Gastrocnemius medialis (tissue), 4 donors: ENCODE measurements at regions not wholly inside any gene's neighbourhood (a gene's known extent, or its start where the extent isn't known, plus 50 kb on each side); places are given as distances from the start of the nearest gene placed in this dataset.

Experiments
- ATAC-seq, 2 donors: fragments of 150-250 bp; one replicate each; pipeline ENCODE4 v1.9.1; 2016
- DNase-seq, 2 donors: peaks; one replicate each; pipeline ENCODE4 v3.0.0-alpha.2; 2019
- H3K27ac ChIP-seq, 4 donors: fragments of 200-600 bp; sonication (generic); 1 replicate in 1 of 4; 2 replicates in 3 of 4; pipeline ENCODE4 v1.5.1; 2016 to 2018; ENCODE audit warnings: mild to moderate bottlenecking in 2 of 4, moderate library complexity in 1 of 4
- H3K27me3 ChIP-seq, 3 donors: fragments of 200-600 bp; sonication (generic) in 2 of 3; 1 replicate in 1 of 3; 2 replicates in 2 of 3; pipeline versions ENCODE4 v1.5.1 to v1.6.0; 2016 to 2019; ENCODE audit warnings: mild to moderate bottlenecking in 1 of 3, moderate library complexity in 1 of 3
- H3K36me3 ChIP-seq, 2 donors: fragments of 200-600 bp; sonication (generic) in 1 of 2; one replicate each; pipeline ENCODE4 v1.5.1; 2017 to 2018
- H3K4me1 ChIP-seq, 2 donors: fragments of 200-600 bp; sonication (generic) in 1 of 2; one replicate each; pipeline ENCODE4 v1.5.1; 2016 to 2017; ENCODE audit warnings: mild to moderate bottlenecking in 2 of 2
- H3K4me3 ChIP-seq, 4 donors: fragments of 200-600 bp; sonication (generic) in 3 of 4; 1 replicate in 1 of 4; 2 replicates in 3 of 4; pipeline ENCODE4 v1.5.1; 2016 to 2019; ENCODE audit warnings: mild to moderate bottlenecking in 2 of 4
- H3K9me3 ChIP-seq, 3 donors: fragments of 200-600 bp; sonication (generic) in 2 of 3; 1 replicate in 1 of 3; 2 replicates in 2 of 3; pipeline ENCODE4 v1.5.1; 2016 to 2019
- POLR2A ChIP-seq, 2 donors: fragments of 450-650 bp; IDR thresholded peaks; one replicate each; pipeline ENCODE4 v1.6.1; 2017; ENCODE audit warnings: antibody characterized with exemption in 2 of 2, mild to moderate bottlenecking in 2 of 2, moderate library complexity in 2 of 2
- in situ Hi-C, 4 donors: fragments of 200-750 bp; cut with MboI; loops; one replicate each; pipeline versions ENCODE4 v1.15.0 to v1.8.0; 2017; ENCODE audit warnings: low sequenced_read_pairs in 4 of 4
- intact Hi-C: fragments of 100-400 bp; cut with DNase I; formaldehyde crosslinking; loops from one replicate; pipeline ENCODE4 v1.15.1; 2023; ENCODE audit warnings: low total_unique reads
- TF ChIP-seq, protein P1 (sequence below), 5 experiments: fragments of 450-650 bp in 3 of 5; fragments of 200-600 bp in 2 of 5; sonication (generic) in 2 of 5; IDR thresholded peaks in 4 of 5; conservative IDR thresholded peaks in 1 of 5; 1 replicate in 4 of 5; 2 replicates in 1 of 5; pipeline ENCODE4 v1.5.1; 2016 to 2019; ENCODE audit warnings: antibody characterized with exemption in 5 of 5, mild to moderate bottlenecking in 3 of 5, moderate library complexity in 3 of 5

- no peaks in the 10 kb centered on the region for H3K27me3 ChIP-seq
- H3K4me1 ChIP-seq: no peaks in the 10 kb centered on the region
- no peak overlapping the region for H3K4me3 ChIP-seq
- H3K36me3 ChIP-seq: no peaks in the 10 kb centered on the region
- no peak for ATAC-seq
- in situ Hi-C loops (no loop called here), intact Hi-C loops (no loop called here)
- no peak for TF ChIP-seq POLR2A (IDR thresholded peaks at IDR 0.05)
- TF ChIP-seq, protein P1, sequence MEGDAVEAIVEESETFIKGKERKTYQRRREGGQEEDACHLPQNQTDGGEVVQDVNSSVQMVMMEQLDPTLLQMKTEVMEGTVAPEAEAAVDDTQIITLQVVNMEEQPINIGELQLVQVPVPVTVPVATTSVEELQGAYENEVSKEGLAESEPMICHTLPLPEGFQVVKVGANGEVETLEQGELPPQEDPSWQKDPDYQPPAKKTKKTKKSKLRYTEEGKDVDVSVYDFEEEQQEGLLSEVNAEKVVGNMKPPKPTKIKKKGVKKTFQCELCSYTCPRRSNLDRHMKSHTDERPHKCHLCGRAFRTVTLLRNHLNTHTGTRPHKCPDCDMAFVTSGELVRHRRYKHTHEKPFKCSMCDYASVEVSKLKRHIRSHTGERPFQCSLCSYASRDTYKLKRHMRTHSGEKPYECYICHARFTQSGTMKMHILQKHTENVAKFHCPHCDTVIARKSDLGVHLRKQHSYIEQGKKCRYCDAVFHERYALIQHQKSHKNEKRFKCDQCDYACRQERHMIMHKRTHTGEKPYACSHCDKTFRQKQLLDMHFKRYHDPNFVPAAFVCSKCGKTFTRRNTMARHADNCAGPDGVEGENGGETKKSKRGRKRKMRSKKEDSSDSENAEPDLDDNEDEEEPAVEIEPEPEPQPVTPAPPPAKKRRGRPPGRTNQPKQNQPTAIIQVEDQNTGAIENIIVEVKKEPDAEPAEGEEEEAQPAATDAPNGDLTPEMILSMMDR (IDR thresholded peaks at IDR 0.05 in 4 of 5, conservative IDR thresholded peaks at IDR 0.05 in 1 of 5): no peak
- H3K27ac ChIP-seq: no peak overlapping the region
- DNase-seq: no peak
- H3K9me3 ChIP-seq: no peaks in the 10 kb centered on the region
These were observed 289.1 kb upstream of the MANEA start for GRCh38 chr6:95288251-95288650.

- in situ Hi-C loops: no loop called here
- no peaks in the 10 kb centered on the region for H3K9me3 ChIP-seq
- ATAC-seq (no peak), DNase-seq (no peak)
- no peak for TF ChIP-seq POLR2A (IDR thresholded peaks at IDR 0.05)
- TF ChIP-seq, protein P1 (IDR thresholded peaks at IDR 0.05 in 4 of 5, conservative IDR thresholded peaks at IDR 0.05 in 1 of 5): no peak
- no peaks in the 10 kb centered on the region for H3K4me1 ChIP-seq
- no peak overlapping the region for H3K27ac ChIP-seq
- no peaks in the 10 kb centered on the region for H3K27me3 ChIP-seq
- no peak overlapping the region for H3K4me3 ChIP-seq
- intact Hi-C loops: no loop called here
- no peaks in the 10 kb centered on the region for H3K36me3 ChIP-seq
These were observed 285.3 kb upstream of the MANEA start for GRCh38 chr6:95292011-95292410.

DNA sequence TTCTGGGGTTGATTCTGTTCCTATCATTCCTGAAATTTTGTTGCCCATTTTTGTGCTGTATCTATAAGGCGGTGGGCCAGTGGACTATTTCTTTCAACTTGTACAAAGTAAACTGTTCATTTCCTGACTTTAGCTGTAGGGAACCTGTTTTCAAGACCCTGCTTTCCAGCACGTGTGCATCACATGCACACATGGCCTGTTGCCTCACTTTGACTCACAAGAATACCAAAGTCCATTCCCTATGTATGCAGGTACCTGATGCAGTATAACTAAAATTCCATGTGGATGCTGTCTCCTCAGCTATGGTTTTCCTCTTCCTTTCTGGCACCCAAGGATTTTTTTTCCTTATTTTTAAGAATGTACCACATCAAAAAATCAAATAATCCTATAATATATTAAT is 284.1 kb upstream of the MANEA start:
- ATAC-seq (no peak), DNase-seq (no peak)
- no peak overlapping the region for H3K27ac ChIP-seq
- no peak for TF ChIP-seq POLR2A (IDR thresholded peaks at IDR 0.05)
- TF ChIP-seq, protein P1 (IDR thresholded peaks at IDR 0.05 in 4 of 5, conservative IDR thresholded peaks at IDR 0.05 in 1 of 5): no peak
- no peaks in the 10 kb centered on the region for H3K4me1 ChIP-seq
- no peaks in the 10 kb centered on the region for H3K9me3 ChIP-seq
- H3K27me3 ChIP-seq: no peaks in the 10 kb centered on the region
- in situ Hi-C loops: no loop called here
- no peaks in the 10 kb centered on the region for H3K36me3 ChIP-seq
- H3K4me3 ChIP-seq: no peak overlapping the region
- intact Hi-C loops: no loop called here

DNA sequence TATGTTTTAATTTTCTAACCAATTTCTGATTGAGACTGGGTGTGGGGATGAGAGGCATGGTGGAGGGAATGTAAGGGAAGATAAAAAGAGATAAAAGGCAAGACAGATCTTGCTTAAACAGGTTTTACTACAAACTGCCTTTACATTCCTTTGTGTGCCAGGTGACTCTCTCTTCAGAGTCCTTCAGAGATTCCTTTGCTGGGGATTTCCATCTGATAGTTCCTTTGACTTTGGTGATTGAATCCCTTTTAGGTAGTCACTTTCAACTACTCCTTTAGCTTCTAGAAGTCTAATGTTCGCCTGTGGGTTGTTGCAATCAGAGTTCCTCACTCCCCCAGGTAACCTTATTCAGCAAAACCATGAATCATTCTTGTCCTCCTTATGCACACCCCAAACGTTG is 283.3 kb upstream of the MANEA start:
- ATAC-seq: no peak

DNA sequence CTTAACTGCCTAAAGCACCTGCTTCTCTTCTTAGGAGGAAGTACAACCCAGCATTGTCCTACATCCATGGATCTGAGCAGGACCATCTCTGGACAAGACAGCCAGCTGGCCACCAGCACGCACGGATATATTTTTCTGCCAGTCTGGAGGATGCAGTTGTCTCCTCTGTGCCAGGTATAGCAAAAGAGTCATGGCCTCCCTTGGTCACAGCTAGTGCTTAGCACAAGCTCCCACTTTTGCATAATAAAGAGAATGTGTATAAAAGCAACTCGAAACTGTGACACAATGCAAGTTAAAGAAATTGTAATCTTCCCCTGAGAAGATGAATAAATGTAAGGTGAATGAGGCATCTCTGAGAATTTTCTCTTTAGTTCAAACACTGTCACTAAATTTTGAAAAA is 267.8 kb upstream of the MANEA start:
- in situ Hi-C loops: no loop called here
- TF ChIP-seq, protein P1 (IDR thresholded peaks at IDR 0.05 in 4 of 5, conservative IDR thresholded peaks at IDR 0.05 in 1 of 5): no peak
- no peak for TF ChIP-seq POLR2A (IDR thresholded peaks at IDR 0.05)
- DNase-seq (no peak), ATAC-seq (no peak)
- intact Hi-C loops: no loop called here
- H3K27me3 ChIP-seq: no peaks in the 10 kb centered on the region
- no peaks in the 10 kb centered on the region for H3K36me3 ChIP-seq
- no peak overlapping the region for H3K4me3 ChIP-seq
- H3K4me1 ChIP-seq: no peaks in the 10 kb centered on the region
- no peaks in the 10 kb centered on the region for H3K9me3 ChIP-seq
- H3K27ac ChIP-seq: no peak overlapping the region

More for the DNA sequence above, 283.3 kb upstream of the MANEA start:
- in situ Hi-C loops (no loop called here), intact Hi-C loops (no loop called here)
- Histone ChIP-seq H3K4me1 (no peaks in the 10 kb centered on the region), H3K27me3 (no peaks in the 10 kb centered on the region), H3K9me3 (no peaks in the 10 kb centered on the region), H3K4me3 (no peak overlapping the region), H3K36me3 (no peaks in the 10 kb centered on the region), H3K27ac (no peak overlapping the region)
- TF ChIP-seq, protein P1 (IDR thresholded peaks at IDR 0.05 in 4 of 5, conservative IDR thresholded peaks at IDR 0.05 in 1 of 5): no peak
- TF ChIP-seq POLR2A (IDR thresholded peaks at IDR 0.05): no peak
- no peak for DNase-seq
